OCI-LY1 (cell line): ENCODE measurements at regions not wholly inside any gene's neighbourhood (a gene's known extent, or its start where the extent isn't known, plus 50 kb on each side); places are given as distances from the start of the nearest gene placed in this dataset.

Experiments used
- H2AFZ ChIP-seq: fragments of 200-600 bp; sonication (generic), shearing (Covaris generic); 2 replicates; pipeline ENCODE4 v1.6.0; 2014; ENCODE audit warnings: antibody characterized with exemption, mild to moderate bottlenecking, low read length
- H3F3A ChIP-seq: fragments of 200-600 bp; sonication (generic), shearing (Covaris generic); 2 replicates; pipeline ENCODE4 v1.6.0; 2014; ENCODE audit warnings: mild to moderate bottlenecking, antibody characterized with exemption, low read length, moderate library complexity; ENCODE audit not compliant: insufficient read depth
- H3K27ac ChIP-seq: fragments of 200-600 bp; sonication (generic); 2 replicates; pipeline ENCODE4 v1.5.1; 2014; ENCODE audit warnings: low read length, mixed run types, mild to moderate bottlenecking, low read depth; ENCODE audit not compliant: poor library complexity, severe bottlenecking
- H3K27me3 ChIP-seq: fragments of 200-600 bp; sonication (generic); 2 replicates; pipeline ENCODE4 v1.6.0; 2014; ENCODE audit warnings: antibody characterized with exemption, mild to moderate bottlenecking, low read length, moderate library complexity; ENCODE audit not compliant: insufficient read depth
- H3K36me3 ChIP-seq: fragments of 200-600 bp; sonication (generic); 2 replicates; pipeline ENCODE4 v1.6.1; 2014; ENCODE audit warnings: mild to moderate bottlenecking, antibody characterized with exemption, low read length, moderate library complexity, mixed read lengths; ENCODE audit not compliant: insufficient read depth
- H3K4me1 ChIP-seq: fragments of 200-600 bp; sonication (generic); 2 replicates; pipeline ENCODE4 v1.5.1; 2014; ENCODE audit warnings: mild to moderate bottlenecking, low read length, moderate library complexity; ENCODE audit not compliant: insufficient read depth, severe bottlenecking
- H3K4me2 ChIP-seq: fragments of 200-600 bp; sonication (generic), shearing (Covaris generic); 2 replicates; pipeline ENCODE4 v1.6.1; 2014; ENCODE audit warnings: low read length
- H3K4me3 ChIP-seq: fragments of 200-600 bp; sonication (generic); 2 replicates; pipeline ENCODE4 v1.5.1; 2014; ENCODE audit warnings: low read length, low read depth, mild to moderate bottlenecking, mixed read lengths; ENCODE audit not compliant: poor library complexity, severe bottlenecking
- H3K79me2 ChIP-seq: fragments of 200-600 bp; shearing (Covaris generic); 2 replicates; pipeline ENCODE4 v1.6.1; 2016; ENCODE audit warnings: mixed run types, low read length, mixed read lengths; ENCODE audit not compliant: insufficient read depth
- H3K9ac ChIP-seq: fragments of 200-600 bp; sonication (generic), shearing (Covaris generic); 2 replicates; pipeline ENCODE4 v1.6.1; 2014; ENCODE audit warnings: mild to moderate bottlenecking, low read length, mixed read lengths
- H3K9me2 ChIP-seq: fragments of 200-600 bp; sonication (generic), shearing (Covaris generic); 2 replicates; pipeline ENCODE4 v1.6.1; 2014; ENCODE audit warnings: low read depth, mild to moderate bottlenecking, low read length, mixed read lengths
- H3K9me3 ChIP-seq: fragments of 200-600 bp; shearing (Covaris generic); 2 replicates; pipeline ENCODE4 v1.6.1; 2014; ENCODE audit warnings: low read length, mixed read lengths
- H4K20me1 ChIP-seq: fragments of 200-600 bp; sonication (generic), shearing (Covaris generic); 2 replicates; pipeline ENCODE4 v1.6.0; 2016; ENCODE audit warnings: mild to moderate bottlenecking, low read length; ENCODE audit not compliant: insufficient read depth
- EZH2 ChIP-seq: fragments of 200-600 bp; sonication (generic), shearing (Covaris generic); IDR thresholded peaks from 2 replicates; pipeline ENCODE4 v1.8.0; 2017; ENCODE audit warnings: borderline replicate concordance, mixed run types, mild to moderate bottlenecking, antibody characterized with exemption, low read length, moderate library complexity, mixed read lengths
- TF ChIP-seq, protein P1 (sequence below): fragments of 200-600 bp; sonication (generic), shearing (Covaris generic); IDR thresholded peaks from 2 replicates; pipeline ENCODE4 v1.5.1; 2017; ENCODE audit warnings: mild to moderate bottlenecking, antibody characterized with exemption, low read length, moderate library complexity, mixed read lengths

DNA sequence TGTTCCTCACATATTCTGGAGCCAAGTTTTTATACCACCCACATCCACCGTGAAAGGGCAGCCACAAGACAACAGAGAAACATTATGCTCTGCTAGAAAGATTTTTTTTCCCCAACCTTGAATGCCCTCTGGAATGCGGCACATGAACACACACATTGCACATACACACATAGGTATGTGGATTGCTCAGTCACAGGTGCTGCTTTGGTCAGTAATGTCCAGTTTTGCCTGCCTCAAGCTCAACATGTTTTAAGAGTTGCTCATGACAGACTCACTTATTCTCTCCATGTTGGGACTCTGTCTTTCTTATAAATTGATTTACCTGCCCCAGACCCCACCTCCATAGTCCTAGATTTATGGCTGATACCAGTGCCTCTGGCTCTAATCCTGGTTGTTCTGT lies 138.0 kb upstream of the ASTN2 start:
- no peak overlapping the region for H3K27ac ChIP-seq
- no peaks in the 10 kb centered on the region for H3K4me1 ChIP-seq
- H3K9me2 ChIP-seq = no peaks in the 10 kb centered on the region
- H3K79me2 ChIP-seq = no peaks in the 10 kb centered on the region
- H3K36me3 ChIP-seq = no peaks in the 10 kb centered on the region
- H3K9me3 ChIP-seq = no peaks in the 10 kb centered on the region
- no peak overlapping the region for H3K4me3 ChIP-seq
- H3F3A ChIP-seq = no peaks in the 10 kb centered on the region
- TF ChIP-seq, protein P1, sequence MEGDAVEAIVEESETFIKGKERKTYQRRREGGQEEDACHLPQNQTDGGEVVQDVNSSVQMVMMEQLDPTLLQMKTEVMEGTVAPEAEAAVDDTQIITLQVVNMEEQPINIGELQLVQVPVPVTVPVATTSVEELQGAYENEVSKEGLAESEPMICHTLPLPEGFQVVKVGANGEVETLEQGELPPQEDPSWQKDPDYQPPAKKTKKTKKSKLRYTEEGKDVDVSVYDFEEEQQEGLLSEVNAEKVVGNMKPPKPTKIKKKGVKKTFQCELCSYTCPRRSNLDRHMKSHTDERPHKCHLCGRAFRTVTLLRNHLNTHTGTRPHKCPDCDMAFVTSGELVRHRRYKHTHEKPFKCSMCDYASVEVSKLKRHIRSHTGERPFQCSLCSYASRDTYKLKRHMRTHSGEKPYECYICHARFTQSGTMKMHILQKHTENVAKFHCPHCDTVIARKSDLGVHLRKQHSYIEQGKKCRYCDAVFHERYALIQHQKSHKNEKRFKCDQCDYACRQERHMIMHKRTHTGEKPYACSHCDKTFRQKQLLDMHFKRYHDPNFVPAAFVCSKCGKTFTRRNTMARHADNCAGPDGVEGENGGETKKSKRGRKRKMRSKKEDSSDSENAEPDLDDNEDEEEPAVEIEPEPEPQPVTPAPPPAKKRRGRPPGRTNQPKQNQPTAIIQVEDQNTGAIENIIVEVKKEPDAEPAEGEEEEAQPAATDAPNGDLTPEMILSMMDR = no peak
- TF ChIP-seq EZH2 = no peak
- H3K4me2 ChIP-seq = no peak overlapping the region
- H4K20me1 ChIP-seq = no peaks in the 10 kb centered on the region
- no peak overlapping the region for H3K9ac ChIP-seq
- no peaks in the 10 kb centered on the region for H3K27me3 ChIP-seq
- no peak overlapping the region for H2AFZ ChIP-seq

DNA sequence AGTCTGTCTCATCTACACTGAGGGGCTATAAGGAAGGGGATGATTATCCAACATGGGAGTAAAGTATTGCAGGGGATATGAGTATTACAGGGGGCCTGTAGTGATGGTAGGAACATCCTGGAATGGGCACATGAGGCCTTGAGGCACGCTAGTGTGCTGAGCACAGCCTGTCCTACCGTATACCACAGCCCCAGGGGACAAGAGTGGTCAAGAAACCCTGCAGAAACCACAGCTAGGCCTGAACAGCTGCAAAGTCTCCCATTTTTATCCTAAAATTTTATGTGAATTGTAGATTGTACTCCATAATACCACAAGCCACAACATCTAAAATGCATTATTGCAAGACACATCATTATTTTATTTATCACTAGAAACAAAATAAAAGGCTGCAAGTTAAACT lies 136.3 kb upstream of the ASTN2 start:
- Histone ChIP-seq H3K9me3 (no peaks in the 10 kb centered on the region), H3K4me2 (no peak overlapping the region), H2AFZ (no peak overlapping the region), H3K9me2 (no peaks in the 10 kb centered on the region), H3K79me2 (no peaks in the 10 kb centered on the region), H4K20me1 (no peaks in the 10 kb centered on the region), H3K27me3 (no peaks in the 10 kb centered on the region), H3K36me3 (no peaks in the 10 kb centered on the region), H3K4me1 (no peaks in the 10 kb centered on the region), H3K4me3 (no peak overlapping the region), H3F3A (no peaks in the 10 kb centered on the region), H3K27ac (no peak overlapping the region), H3K9ac (no peak overlapping the region)
- no peak for TF ChIP-seq EZH2

DNA sequence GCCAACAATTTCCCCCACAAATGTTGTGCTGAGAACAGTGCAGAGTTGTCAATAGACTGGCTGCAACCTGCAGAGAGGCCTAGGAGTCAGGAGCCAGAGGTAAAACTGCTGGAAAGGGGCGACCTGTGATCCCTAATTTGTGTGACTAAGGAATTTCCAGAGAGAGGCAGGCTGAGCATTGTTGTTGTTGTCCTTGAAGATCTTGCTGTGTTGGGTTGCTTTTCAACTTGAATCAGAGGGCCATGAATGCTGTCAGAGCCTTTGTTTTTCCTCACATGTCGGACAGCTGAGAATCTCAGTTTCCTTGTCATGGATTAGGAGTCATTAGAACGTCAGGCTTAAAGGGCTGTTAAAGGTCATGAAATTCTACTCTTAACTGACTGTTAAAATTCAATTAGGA lies 134.6 kb upstream of the ASTN2 start:
- H3K79me2 ChIP-seq = no peaks in the 10 kb centered on the region
- H3K36me3 ChIP-seq = no peaks in the 10 kb centered on the region
- no peak overlapping the region for H3K4me2 ChIP-seq
- no peaks in the 10 kb centered on the region for H3F3A ChIP-seq
- no peaks in the 10 kb centered on the region for H3K9me3 ChIP-seq
- no peak overlapping the region for H3K27ac ChIP-seq
- no peak for TF ChIP-seq EZH2
- TF ChIP-seq, protein P1 = no peak
- no peaks in the 10 kb centered on the region for H3K4me1 ChIP-seq
- H3K9ac ChIP-seq = no peak overlapping the region
- H3K27me3 ChIP-seq = no peaks in the 10 kb centered on the region
- no peaks in the 10 kb centered on the region for H4K20me1 ChIP-seq
- H3K4me3 ChIP-seq = no peak overlapping the region
- no peaks in the 10 kb centered on the region for H3K9me2 ChIP-seq
- no peak overlapping the region for H2AFZ ChIP-seq

DNA sequence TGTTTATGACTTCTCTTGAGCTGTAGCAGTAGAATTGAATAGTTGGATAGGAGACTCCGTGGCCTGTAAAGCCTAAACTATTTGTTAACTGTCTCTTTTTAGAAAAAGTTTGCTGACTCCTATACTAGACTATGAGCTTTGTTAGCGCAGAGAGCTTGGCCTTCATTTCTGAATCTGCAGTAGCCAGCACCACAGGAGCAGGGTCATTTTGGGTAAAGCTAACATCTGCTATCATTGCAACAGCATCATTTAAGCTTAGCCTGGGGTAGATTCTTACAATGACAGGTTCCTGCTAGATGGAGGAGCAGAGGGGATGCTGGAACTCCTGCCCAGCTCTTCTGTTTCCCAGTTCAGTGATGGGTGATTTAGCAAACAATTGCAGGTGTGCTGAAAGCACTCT lies 133.7 kb upstream of the ASTN2 start:
- no peak overlapping the region for H3K4me2 ChIP-seq
- H3K9me3 ChIP-seq = no peaks in the 10 kb centered on the region
- no peak overlapping the region for H3K4me3 ChIP-seq
- H3K4me1 ChIP-seq = no peaks in the 10 kb centered on the region
- H2AFZ ChIP-seq = no peak overlapping the region
- no peak overlapping the region for H3K9ac ChIP-seq
- no peak overlapping the region for H3K27ac ChIP-seq
- no peaks in the 10 kb centered on the region for H3K27me3 ChIP-seq
- H3F3A ChIP-seq = no peaks in the 10 kb centered on the region
- H4K20me1 ChIP-seq = no peaks in the 10 kb centered on the region
- TF ChIP-seq, protein P1 = no peak
- TF ChIP-seq EZH2 = no peak
- no peaks in the 10 kb centered on the region for H3K79me2 ChIP-seq
- no peaks in the 10 kb centered on the region for H3K36me3 ChIP-seq
- no peaks in the 10 kb centered on the region for H3K9me2 ChIP-seq
